GM12878 (cell line): ENCODE measurements at regions not wholly inside any gene's neighbourhood (a gene's known extent, or its start where the extent isn't known, plus 50 kb on each side); places are given as distances from the start of the nearest gene placed in this dataset.

ENCODE experiments used
- ATAC-seq: fragments of 200-7000 bp; cut with Tn5 transposase; 3 replicates; pipeline ENCODE4 v1.9.1; 2020; ENCODE audit warnings: mild to moderate bottlenecking, moderate library complexity
- BruUV-seq: library from RNA; stranded (reverse); fragments of 400-500 nt; replicated peaks from 2 replicates; lab custom pipeline; 2021; lab: Mats Ljungman, UMichigan
- CTCF ChIA-PET: fragments of 300-600 bp; sonication (Branson Sonifier 250); formaldehyde crosslinking; extraction: SDS; loops from one replicate; lab custom pipeline; 2021; ENCODE audit warnings: inconsistent platforms; lab: Yijun Ruan, JAX
- POLR2A ChIA-PET: fragments of 350-600 bp; formaldehyde crosslinking; extraction: SDS; loops from one replicate; lab custom pipeline; 2021; ENCODE audit warnings: inconsistent platforms; lab: Charles Lee
- RAD21 ChIA-PET: fragments of 300-600 bp; sonication (Branson Sonifier 250); formaldehyde crosslinking; loops from one replicate; lab custom pipeline; 2023; ENCODE audit warnings: antibody characterized with exemption; ENCODE audit not compliant: unreplicated experiment; lab: Charles Lee
- SMC1A ChIA-PET: fragments of 300-600 bp; sonication (Branson Sonifier 250); formaldehyde crosslinking; loops from one replicate; lab custom pipeline; 2023; ENCODE audit not compliant: unreplicated experiment, uncharacterized antibody; lab: Charles Lee
- DNase-seq: peaks from one replicate; pipeline ENCODE4 v3.0.0-alpha.2; 2011; ENCODE audit warnings: low read depth, low spot score
- FAIRE-seq: peaks from 3 replicates; lab custom pipeline; 2011; peaks lifted over from hg19 to GRCh38; lab: Jason Lieb, UNC
- H2AFZ ChIP-seq: 2 replicates; pipeline ENCODE4 v1.6.0; 2011; ENCODE audit warnings: low read depth, low read length, control low read depth; ENCODE audit not compliant: control insufficient read depth
- H3K27ac ChIP-seq: 2 replicates; pipeline ENCODE4 v1.5.1; 2011; ENCODE audit warnings: control low read depth; ENCODE audit not compliant: control insufficient read depth, insufficient read depth
- H3K27me3 ChIP-seq, 2 experiments: replicated peaks in 1 of 2; 2 replicates each; pipeline versions ENCODE4 v1.6.0 to v1.6.1; 2011; ENCODE audit warnings: low read length in 1 of 2; ENCODE audit not compliant: control insufficient read depth in 2 of 2, insufficient read depth in 2 of 2
- H3K36me3 ChIP-seq, 2 experiments: 2 replicates each; pipeline ENCODE4 v1.5.1; 2011; ENCODE audit warnings: low read length in 1 of 2; ENCODE audit not compliant: control insufficient read depth in 2 of 2, insufficient read depth in 2 of 2
- H3K4me1 ChIP-seq: 2 replicates; pipeline ENCODE4 v1.6.1; 2011; ENCODE audit warnings: mild to moderate bottlenecking, low read length, moderate library complexity, mixed read lengths; ENCODE audit not compliant: control insufficient read depth, insufficient read depth
- H3K4me2 ChIP-seq: 2 replicates; pipeline ENCODE4 v1.6.0; 2011; ENCODE audit warnings: control low read depth; ENCODE audit not compliant: control insufficient read depth, insufficient read depth
- H3K4me3 ChIP-seq: fragments of 200-600 bp; sonication (generic); 2 replicates; pipeline ENCODE4 v1.5.1; 2016
- H3K79me2 ChIP-seq: 2 replicates; pipeline ENCODE4 v1.6.0; 2011; ENCODE audit warnings: low read length; ENCODE audit not compliant: control insufficient read depth, insufficient read depth
- H3K9ac ChIP-seq: 2 replicates; pipeline ENCODE4 v1.8.0; 2011; ENCODE audit warnings: low read length, control low read depth, mixed read lengths; ENCODE audit not compliant: control insufficient read depth, insufficient read depth
- H3K9me3 ChIP-seq: replicated peaks from 3 replicates; pipeline ENCODE4 v1.5.1; 2011; ENCODE audit warnings: mild to moderate bottlenecking, low read length; ENCODE audit not compliant: control insufficient read depth, insufficient read depth
- H4K20me1 ChIP-seq: 2 replicates; pipeline ENCODE4 v1.6.0; 2011; ENCODE audit not compliant: control insufficient read depth, insufficient read depth
- CREM ChIP-seq: IDR thresholded peaks from 2 replicates; pipeline ENCODE4 v1.6.1; 2014; ENCODE audit warnings: antibody characterized with exemption, low read depth
- MEF2B ChIP-seq: fragments of 450-650 bp; IDR thresholded peaks from 2 replicates; pipeline ENCODE4 v1.6.1; 2018; ENCODE audit warnings: mild to moderate bottlenecking, moderate library complexity; ENCODE audit not compliant: partially characterized antibody, poor library complexity, severe bottlenecking
- NR2C1 ChIP-seq: fragments of 450-650 bp; IDR thresholded peaks from 2 replicates; pipeline ENCODE4 v1.6.1; 2017; ENCODE audit warnings: antibody characterized with exemption, mild to moderate bottlenecking, moderate library complexity
- POU2F2 ChIP-seq: IDR thresholded peaks from 3 replicates; pipeline ENCODE4 v1.6.1; 2011; ENCODE audit warnings: low read depth, mild to moderate bottlenecking, low read length, borderline replicate concordance
- SPI1 ChIP-seq: IDR thresholded peaks from 2 replicates; pipeline ENCODE4 v1.6.1; 2011; ENCODE audit warnings: low read depth, mild to moderate bottlenecking, low read length, moderate library complexity, borderline replicate concordance; ENCODE audit not compliant: insufficient read depth
- YBX1 ChIP-seq: fragments of 450-650 bp; IDR thresholded peaks from 2 replicates; pipeline ENCODE4 v1.6.1; 2016; ENCODE audit warnings: antibody characterized with exemption
- ZNF592 ChIP-seq: fragments of 450-650 bp; IDR thresholded peaks from 2 replicates; pipeline ENCODE4 v1.6.1; 2017; ENCODE audit warnings: mild to moderate bottlenecking, moderate library complexity
- WGBS: methylation state at CpG from one replicate; pipeline ENCODE4 v1.1.6; 2016; ENCODE audit warnings: low lambda C conversion rate; ENCODE audit not compliant: insufficient replicate concordance, insufficient coverage; ENCODE audit errors: missing lambda C conversion rate; 5-methylcytosine and 5-hydroxymethylcytosine counted together
- in situ Hi-C: fragments of 300-500 bp; cut with MboI; formaldehyde crosslinking; loops from 9 replicates; pipeline ENCODE4 v1.14.3; 2018; ENCODE audit warnings: mixed read lengths
- intact Hi-C: fragments of 100-400 bp; cut with micrococcal nuclease; formaldehyde crosslinking; loops from one replicate; pipeline ENCODE4 v1.14.2; 2022; ENCODE audit not compliant: unreplicated experiment

- TF ChIP-seq ZNF592: no peak
- no peak for TF ChIP-seq POU2F2
- TF ChIP-seq MEF2B: no peak
- no peak for TF ChIP-seq NR2C1
- TF ChIP-seq YBX1: no peak
Observed at GRCh38 chr2:237161189-237161588, 75.5 kb downstream of the COPS8 start (continued).

- no peaks in the 10 kb centered on the region for H3K79me2 ChIP-seq
- H3K4me1 ChIP-seq: no peaks in the 10 kb centered on the region; the same call in 1 of the 2 replicates
- peaks cover 0 to 2% of the 10 kb centered on the region in 2 experiments; a peak in 1 of 4 replicates for H3K27me3 ChIP-seq
- ChIA-PET SMC1A (interaction anchor here (1.8 kb wide), 1 partner anchor 36 kb away, joined by 3 read pairs; no protein-coding TSS in a partner anchor), RAD21 (no interaction called here), POLR2A (no interaction called here), CTCF (interaction anchor here (1.6 kb wide), 1 partner anchor 8 kb away, joined by 3 read pairs; no protein-coding TSS in a partner anchor)
- H3K36me3 ChIP-seq: no peaks in the 10 kb centered on the region
- TF ChIP-seq CREM (no peak), SPI1 (peak; percentile 52; the same call in 1 of the 2 replicates)
- FAIRE-seq: peak; percentile 23
- no peak for ATAC-seq
- H3K27ac ChIP-seq: no peak overlapping the region
- in situ Hi-C loops: no loop called here
- 17% methylated on average over 5 of the region's 5 CpGs for WGBS
- no peak for DNase-seq
- intact Hi-C loops: no loop called here
- no peaks in the 10 kb centered on the region; the same call in 2 of the 3 replicates for H3K9me3 ChIP-seq
- H2AFZ ChIP-seq: no peak overlapping the region
- no peak overlapping the region for H3K9ac ChIP-seq
- H3K4me3 ChIP-seq: no peak overlapping the region
- no peaks in the 10 kb centered on the region for H4K20me1 ChIP-seq
- H3K4me2 ChIP-seq: no peak overlapping the region
- no TSS peak for BruUV-seq
Observed at GRCh38 chr2:237162959-237163358, 77.3 kb downstream of the COPS8 start.
